Panc1 (cell line): ENCODE measurements at regions not wholly inside any gene's neighbourhood (a gene's known extent, or its start where the extent isn't known, plus 50 kb on each side); places are given as distances from the start of the nearest gene placed in this dataset.

ENCODE experiments used
- POLR2AphosphoS5 ChIP-seq: IDR thresholded peaks from 2 replicates; pipeline ENCODE4 v1.6.1; 2012; ENCODE audit warnings: mild to moderate bottlenecking, low read depth, low read length, moderate library complexity
- TF ChIP-seq, protein P1 (sequence below), 2 experiments: IDR thresholded peaks; 2 replicates each; pipeline ENCODE4 v1.6.1; 2011 to 2012; ENCODE audit warnings: low read depth in 2 of 2, control low read depth in 1 of 2, low read length in 1 of 2, mild to moderate bottlenecking in 1 of 2, moderate library complexity in 1 of 2; ENCODE audit not compliant: insufficient read depth in 1 of 2

DNA sequence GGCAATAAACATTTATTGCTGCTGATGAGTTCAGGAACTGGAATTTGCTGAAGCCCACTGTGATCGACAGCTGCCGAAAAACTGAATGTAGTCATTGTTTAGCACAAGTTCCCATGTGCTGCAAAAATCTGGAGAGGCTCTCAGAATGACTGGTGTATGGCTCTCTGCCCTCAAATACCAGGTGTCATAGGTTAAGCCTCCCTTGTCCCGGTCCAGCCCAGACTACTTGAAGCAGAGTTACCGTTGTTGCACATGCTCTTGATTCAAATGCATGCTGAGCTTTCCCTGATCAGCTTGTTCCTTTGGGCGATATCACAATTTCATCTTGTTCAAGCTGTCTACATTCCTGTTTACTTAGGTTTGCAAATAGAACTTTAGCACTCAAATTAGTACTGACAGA, 625.2 kb downstream of the CPS1 start:
- TF ChIP-seq, protein P1, sequence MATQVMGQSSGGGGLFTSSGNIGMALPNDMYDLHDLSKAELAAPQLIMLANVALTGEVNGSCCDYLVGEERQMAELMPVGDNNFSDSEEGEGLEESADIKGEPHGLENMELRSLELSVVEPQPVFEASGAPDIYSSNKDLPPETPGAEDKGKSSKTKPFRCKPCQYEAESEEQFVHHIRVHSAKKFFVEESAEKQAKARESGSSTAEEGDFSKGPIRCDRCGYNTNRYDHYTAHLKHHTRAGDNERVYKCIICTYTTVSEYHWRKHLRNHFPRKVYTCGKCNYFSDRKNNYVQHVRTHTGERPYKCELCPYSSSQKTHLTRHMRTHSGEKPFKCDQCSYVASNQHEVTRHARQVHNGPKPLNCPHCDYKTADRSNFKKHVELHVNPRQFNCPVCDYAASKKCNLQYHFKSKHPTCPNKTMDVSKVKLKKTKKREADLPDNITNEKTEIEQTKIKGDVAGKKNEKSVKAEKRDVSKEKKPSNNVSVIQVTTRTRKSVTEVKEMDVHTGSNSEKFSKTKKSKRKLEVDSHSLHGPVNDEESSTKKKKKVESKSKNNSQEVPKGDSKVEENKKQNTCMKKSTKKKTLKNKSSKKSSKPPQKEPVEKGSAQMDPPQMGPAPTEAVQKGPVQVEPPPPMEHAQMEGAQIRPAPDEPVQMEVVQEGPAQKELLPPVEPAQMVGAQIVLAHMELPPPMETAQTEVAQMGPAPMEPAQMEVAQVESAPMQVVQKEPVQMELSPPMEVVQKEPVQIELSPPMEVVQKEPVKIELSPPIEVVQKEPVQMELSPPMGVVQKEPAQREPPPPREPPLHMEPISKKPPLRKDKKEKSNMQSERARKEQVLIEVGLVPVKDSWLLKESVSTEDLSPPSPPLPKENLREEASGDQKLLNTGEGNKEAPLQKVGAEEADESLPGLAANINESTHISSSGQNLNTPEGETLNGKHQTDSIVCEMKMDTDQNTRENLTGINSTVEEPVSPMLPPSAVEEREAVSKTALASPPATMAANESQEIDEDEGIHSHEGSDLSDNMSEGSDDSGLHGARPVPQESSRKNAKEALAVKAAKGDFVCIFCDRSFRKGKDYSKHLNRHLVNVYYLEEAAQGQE (IDR thresholded peaks at IDR 0.05; ENCODE audit: insufficient read depth in 1 of 2, low read depth in 2 of 2, low read length in 1 of 2), result no peak
- TF ChIP-seq POLR2AphosphoS5, result no peak
